DMS 273 (cell line): ENCODE measurements at regions not wholly inside any gene's neighbourhood (a gene's known extent, or its start where the extent isn't known, plus 50 kb on each side); places are given as distances from the start of the nearest gene placed in this dataset.

Experiments used
- DNase-seq: peaks from one replicate; lab custom pipeline; 2025; ENCODE audit not compliant: unreplicated experiment; lab: John Stamatoyannopoulos, UW

DNA sequence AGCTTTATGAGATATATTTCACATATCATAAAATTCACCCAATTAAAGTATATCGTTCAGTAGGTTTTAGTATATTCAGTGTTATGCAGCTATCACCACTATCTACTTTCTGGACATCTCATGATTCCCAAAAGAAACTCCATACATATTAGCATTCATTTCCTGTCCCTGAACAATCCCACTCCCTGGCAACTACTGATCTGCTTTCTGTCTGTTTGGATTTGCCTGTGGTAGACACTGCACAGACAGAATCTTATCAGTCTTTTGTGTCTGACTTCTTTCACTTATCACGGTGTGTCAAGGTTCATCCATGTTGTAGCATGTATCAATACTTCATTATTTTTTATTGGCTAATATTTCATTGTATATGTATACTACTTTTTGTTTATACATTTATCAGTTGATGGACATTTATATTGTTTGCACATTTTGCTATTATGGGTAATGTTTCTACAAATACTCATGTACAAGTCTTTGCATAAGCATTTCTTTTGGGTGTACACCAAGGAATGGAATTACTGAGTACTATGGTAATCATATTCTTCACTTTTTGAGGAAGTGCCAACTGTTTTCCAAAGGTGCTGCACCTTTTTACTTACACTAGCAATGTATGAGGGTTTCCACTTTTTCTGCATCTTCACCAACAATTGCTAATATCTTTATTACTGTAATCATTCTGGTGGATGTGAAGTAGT lies 373.9 kb downstream of the AASDHPPT start:
- no peak for DNase-seq

DNA sequence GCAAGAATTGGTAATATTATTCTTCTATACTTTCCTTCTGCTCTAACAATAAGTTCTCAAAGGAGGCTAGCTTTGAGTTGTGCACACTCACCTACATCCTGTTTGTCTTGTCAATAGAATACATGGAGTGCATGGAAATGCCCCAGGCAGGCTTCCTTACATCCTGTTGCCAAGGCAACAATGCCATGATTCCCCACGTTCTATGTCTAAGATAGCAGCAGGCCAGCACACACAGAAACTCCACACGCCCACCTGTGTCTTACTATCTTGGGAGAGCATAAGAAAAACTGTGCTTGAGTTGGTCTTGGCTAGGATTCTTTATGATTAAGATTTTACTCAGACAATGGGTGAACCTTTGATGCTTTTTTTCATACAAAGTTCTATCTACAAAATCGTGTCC lies 379.2 kb downstream of the AASDHPPT start:
- DNase-seq, result peak; percentile 6

DNA sequence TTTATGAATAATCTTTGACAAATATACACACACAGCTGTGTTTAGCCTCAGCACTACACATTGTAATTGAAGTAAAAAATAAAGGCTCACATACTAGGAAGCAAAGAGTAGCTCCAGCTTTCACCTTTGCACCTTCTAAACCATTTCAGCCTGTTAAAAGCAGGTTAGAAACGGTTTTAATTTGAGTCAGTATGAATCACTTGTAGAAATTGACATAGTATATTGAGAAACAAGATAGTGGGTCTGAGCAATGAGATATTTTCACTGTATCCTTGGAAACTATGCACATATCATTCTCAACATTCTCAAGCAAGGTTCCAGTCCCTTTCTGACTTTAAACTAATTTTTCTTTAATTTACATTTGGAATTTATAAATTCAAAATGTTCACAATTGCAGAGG lies 380.3 kb downstream of the AASDHPPT start:
- DNase-seq, result no peak

DNA sequence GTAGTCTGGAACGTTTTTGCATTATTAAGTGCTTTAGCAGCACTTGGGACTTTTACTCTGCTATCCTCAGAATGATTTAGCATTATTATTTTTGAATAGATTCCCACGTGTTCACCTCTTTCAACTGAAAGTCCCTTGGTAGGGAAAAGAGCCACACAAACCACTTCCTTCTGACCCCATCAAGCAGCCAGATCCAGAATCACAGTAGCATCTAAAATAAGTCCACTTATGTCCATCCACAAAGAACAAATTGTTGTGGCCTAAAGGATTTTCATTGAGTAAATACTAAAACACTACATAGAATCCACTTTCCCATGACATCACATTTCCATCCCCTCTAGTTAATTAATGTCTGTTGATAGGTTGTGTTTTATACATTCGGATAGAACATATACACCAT lies 381.7 kb downstream of the AASDHPPT start:
- no peak for DNase-seq

- no peak for DNase-seq
Observed at GRCh38 chr11:106461148-106461691, 383.8 kb downstream of the AASDHPPT start.

DNA sequence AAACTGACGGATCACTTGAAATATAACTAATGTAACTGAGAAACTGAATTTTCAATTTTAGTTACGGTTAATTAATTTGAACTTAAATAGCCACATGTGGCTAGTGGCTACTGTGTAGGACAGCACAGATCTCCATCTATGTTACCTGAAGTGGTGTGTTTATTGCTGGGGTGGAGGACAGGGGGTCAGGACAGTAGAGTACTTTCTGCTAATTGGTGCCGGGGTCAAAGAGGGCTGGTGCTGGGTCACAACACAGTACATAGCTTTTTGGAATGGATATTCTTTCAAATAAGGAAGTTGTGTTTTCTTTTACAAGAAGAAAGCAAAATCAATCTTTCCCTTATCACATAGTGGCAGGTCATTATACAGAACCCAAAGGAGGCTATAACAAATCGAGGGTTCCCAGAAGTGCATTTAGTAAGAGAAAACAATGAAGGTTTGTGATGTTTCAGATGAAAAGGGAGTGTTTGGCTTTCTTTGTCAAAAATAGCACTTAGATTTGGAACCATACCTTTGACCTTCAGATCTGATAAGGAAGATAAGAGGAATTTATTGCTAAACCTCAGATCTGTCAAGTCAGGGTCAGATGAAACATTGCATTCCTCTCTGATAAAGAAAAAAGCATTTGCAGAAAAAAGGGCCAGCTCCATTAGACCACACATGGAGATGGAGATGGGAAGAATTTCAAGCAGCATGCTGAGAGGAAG lies 384.5 kb downstream of the AASDHPPT start:
- no peak for DNase-seq

DNA sequence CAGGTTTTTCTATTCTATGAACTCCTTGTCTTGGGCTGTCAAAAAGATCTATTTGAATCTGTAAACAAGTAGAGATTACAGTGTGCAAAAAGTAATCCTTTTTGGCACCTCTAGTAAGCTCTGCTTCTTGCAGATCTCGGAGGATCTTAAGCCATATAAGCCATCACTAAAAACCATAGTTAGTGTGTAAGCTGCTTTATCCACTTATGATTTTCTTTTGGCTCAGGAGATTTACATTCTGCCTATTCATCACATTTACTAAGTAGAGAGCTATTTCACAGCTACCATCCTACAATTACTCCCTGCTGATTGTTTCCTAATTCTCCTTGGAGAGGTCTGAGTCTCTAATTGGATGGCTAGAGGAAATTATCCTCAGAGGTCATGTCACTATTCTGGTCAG lies 385.7 kb downstream of the AASDHPPT start:
- no peak for DNase-seq

- no peak for DNase-seq
Observed at GRCh38 chr11:106463796-106464201, 386.3 kb downstream of the AASDHPPT start.

- no peak for DNase-seq
Observed at GRCh38 chr11:106464728-106465127, 387.3 kb downstream of the AASDHPPT start.

GRCh38 chr11:106466521-106467080 lies 389.1 kb downstream of the AASDHPPT start:
- peak; percentile 48 for DNase-seq

DNA sequence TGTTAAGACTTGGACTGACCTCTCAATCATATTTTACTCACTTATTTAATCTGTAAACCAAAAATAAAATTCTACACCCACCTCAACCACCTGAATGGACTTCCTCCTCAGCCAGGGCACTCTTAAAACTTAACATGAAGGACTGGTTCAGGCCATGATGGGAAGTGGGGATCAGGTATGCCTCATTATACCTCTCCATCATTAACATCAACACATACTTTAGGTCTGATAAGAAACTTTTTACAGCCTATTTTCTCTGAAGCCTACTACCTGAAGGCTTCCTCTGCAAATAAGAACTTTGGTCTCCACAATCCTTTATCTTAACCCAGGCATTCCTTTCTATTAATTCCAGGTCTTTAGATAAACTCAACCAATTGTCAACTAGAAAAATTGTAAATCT lies 390.0 kb downstream of the AASDHPPT start:
- no peak for DNase-seq

DNA sequence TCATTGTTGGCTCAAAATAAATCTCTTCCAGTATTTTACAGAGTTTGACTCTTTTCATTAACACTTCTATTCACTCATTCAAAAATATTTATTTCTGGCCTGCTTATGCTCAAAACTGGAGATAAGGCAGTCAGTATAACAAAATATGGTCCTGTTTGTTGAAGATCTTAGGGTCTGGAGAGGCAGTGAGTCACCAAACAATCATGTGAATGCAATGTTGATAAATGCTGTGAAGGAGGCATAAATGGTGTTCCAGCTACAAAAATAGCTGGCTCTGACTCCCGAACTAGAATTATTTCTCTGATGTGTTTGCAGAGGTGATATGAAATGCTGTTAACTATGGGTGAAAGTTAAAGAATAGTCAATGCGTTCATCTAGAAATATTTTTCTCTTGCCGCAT lies 390.6 kb downstream of the AASDHPPT start:
- no peak for DNase-seq

- DNase-seq, result no peak
Observed at GRCh38 chr11:106468531-106468930, 391.1 kb downstream of the AASDHPPT start.

DNA sequence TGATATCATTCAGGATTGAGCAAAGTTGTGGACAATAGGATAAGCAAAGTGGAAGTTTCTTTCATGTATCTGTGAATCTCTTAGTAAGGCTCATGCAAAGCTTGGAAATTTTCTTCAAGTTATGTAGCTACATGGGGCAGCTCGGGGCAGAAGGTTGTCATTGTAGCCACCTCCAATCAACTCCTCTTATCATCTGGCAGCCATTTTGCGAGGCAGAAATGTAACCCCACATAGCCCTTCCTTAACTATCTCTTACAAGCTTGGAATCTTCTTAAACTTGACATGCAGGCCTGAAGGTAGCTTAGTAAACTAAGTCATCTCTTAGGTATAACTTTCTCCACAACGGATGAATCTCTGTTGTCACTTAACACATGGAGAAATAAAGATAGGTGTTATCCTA lies 392.8 kb downstream of the AASDHPPT start:
- DNase-seq, result no peak

DNA sequence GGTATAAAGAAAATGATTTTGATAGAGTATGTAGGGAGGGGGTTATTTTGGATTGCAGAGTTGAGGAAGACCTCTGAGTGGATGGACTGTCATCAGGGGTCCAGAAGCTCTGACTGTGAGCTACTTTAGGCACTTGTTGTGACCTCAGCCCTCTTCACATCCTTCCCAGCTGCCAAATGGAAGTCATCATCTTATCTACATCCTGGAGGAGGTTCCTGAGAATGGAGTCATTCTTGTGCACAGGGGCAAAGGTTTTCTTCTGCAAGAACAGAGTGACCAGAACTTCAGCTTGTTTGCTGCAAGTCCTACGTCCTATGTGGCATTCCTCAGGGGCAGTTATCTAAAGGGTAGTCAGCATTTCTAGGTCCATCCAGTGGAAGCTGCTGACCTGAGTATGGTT lies 393.8 kb downstream of the AASDHPPT start:
- no peak for DNase-seq

DNA sequence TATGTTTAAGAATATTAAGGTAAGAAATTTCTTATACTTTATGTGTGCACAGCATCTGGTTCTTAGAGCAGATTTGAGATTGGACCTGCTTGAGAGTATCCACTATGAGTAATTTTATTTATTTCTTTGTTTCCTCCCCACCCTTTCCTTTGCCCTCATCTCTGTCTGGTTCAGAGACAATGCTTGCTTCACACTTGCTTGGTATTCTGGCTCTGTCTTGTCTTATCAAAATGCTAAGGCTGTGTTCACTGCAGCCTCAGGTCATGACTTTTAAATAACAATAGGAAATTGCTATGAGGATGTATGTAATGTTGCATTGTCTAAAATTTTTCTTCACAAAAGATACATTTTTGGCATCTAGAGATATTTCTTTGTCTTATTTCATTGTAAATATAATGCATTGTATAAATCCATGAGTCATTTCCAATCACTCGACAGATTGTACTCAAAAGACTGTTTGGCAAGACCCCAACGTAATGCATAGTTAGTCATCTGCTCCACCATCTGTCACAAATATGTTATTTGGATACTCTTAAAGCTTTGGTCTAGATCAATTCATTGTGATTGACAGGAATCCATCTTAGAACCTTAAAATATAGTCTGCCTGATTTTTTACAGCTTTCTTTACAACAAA lies 395.7 kb downstream of the AASDHPPT start:
- peak; percentile 90 for DNase-seq

DNA sequence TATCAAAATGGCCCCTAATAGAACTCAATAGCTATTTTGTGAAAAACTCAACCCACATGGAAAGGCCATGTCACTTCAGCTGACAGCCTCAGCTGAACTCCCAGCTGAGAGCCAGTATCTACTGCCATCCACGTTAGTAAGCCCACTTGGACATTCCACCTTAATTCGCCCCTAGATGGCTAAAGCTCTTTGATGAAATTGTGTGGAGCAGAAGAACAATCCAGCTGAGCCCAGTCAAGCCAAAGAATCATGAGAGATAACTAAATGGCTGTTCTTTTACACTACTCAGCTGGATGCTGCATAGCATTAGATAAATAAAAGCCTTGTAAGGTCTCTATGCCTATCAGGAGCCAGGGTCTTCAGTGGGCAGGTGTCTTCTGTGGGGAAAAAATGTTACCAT lies 396.8 kb downstream of the AASDHPPT start:
- DNase-seq, result no peak

- DNase-seq, result no peak
Observed at GRCh38 chr11:106475181-106475580, 397.7 kb downstream of the AASDHPPT start.

GRCh38 chr11:106477776-106478175 lies 400.3 kb downstream of the AASDHPPT start:
- no peak for DNase-seq

DNA sequence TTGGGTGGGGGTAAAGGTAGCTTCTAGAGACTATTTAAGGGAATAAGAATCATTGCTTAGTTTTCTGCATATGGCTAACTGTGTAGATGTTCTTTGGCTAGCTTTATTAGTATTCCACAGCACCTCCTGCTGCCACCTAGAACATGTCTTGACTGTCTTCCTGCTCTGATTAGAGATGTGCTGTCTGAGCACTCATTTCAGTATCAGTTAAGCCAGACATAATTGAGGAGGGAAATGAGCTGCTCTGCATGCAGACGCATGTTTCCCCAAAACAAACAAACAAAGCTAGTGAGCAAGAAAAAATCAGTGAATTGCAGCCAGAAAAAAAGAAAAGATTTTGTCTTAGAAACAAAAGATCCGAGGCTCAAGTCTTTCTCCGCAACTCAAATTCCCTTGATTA lies 402.2 kb downstream of the AASDHPPT start:
- no peak for DNase-seq

- DNase-seq, result no peak
Observed at GRCh38 chr11:106480581-106481190, 403.2 kb downstream of the AASDHPPT start.
